Activated CD4-positive, CD25-positive, alpha-beta regulatory T cell treated with anti-CD3 and anti-CD28 coated beads, Interleukin-2, amount 50 U/mL, for 24 hours (primary cell): ENCODE measurements at regions not wholly inside any gene's neighbourhood (a gene's known extent, or its start where the extent isn't known, plus 50 kb on each side); places are given as distances from the start of the nearest gene placed in this dataset.
"Not testable (repeated sequence)": the region's sequence is repeated elsewhere in the genome, so short reads cannot be mapped to it uniquely, and the experiment has no call there.

Experiments used
- ATAC-seq, 2 donors: fragments of 150-1000 bp; cut with Tn5 transposase; one replicate each; pipeline ENCODE4 v1.10.0; 2021; ENCODE audit warnings: mild to moderate bottlenecking in 1 of 2, moderate library complexity in 1 of 2

GRCh38 chr21:25487046-25487594 lies 120.2 kb downstream of the MRPL39 start:
- peak; percentile 73 for ATAC-seq

DNA sequence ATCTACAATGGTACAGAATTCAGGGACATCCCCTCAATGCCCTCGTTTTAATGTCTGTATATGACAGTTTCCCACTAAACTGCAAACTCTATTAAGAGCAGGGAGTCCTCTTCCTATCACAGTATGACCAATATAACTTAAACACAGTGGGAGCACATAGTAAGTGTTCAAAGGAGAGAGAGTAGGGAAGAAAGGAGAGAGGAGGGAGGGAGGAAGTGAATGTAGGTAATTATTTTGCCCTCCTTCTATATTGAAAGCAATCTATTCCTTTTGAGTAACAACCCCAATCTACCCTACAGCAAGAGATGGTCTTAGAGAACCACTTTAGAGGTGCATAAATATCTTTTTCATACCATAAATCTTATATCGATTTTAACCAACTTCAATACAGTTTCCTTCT lies 121.4 kb downstream of the MRPL39 start:
- ATAC-seq: no peak

DNA sequence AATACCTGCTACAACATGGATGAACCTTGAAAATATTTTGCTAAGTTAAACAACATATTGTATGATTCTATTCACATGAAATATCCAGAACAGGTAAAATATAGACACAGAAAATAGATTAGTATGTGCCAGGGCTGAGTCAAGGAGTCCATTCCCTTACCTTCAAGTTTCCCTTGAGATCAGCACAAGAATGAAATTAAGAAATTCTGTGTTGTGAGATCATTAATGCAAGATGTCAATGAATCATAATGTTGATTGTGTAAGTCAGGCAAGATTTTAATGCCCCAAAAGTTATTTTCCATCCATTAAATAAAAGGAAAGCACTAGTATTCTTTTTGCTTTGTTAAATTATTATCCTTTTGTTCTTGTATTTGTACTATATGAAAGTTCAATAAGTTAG lies 139.4 kb downstream of the MRPL39 start:
- no peak for ATAC-seq

DNA sequence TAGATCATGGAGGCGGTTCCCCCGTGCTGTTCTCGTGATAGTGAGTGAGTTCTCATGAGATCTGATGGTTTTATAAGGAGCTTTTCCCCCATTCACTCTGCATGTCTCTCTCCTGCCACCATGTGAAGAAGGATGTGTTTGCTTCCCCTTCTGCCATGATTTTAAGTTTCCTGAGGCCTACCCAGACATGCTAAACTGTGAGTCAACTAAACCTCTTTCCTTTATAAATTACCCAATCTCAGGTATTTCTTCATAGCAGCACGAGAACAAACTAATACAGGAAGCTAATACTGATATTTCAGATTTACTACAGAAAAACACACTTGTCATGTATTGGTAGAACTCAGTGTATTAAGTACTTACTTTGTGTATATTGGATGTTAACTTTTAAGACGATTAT lies 140.2 kb downstream of the MRPL39 start:
- ATAC-seq: not testable (repeated sequence)

GRCh38 chr21:25466470-25466869 lies 140.8 kb downstream of the MRPL39 start:
- no peak for ATAC-seq

DNA sequence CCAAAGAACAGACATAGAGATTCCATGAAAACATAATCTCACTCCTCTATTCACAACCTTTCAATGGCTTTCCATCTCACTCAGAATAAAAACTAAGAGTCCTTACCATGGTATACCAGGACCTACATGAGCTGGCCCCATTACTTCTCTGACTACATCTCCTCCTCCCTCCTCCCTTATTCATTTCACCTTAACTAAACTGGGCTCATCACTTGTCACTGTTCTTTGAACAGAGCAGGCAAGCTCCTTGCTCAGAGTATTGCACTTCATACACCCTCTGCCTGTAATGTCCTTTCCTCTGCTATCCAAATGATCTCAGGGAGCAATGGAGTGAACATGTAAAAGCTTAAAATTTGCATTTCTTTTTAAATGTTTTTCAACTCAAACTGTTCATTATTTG lies 142.0 kb downstream of the MRPL39 start:
- ATAC-seq: no peak

- ATAC-seq: peak; percentile 78 to 81
These were observed 143.0 kb downstream of the MRPL39 start for GRCh38 chr21:25464275-25464674.

- ATAC-seq: peak; percentile 72 to 74
These were observed 144.7 kb downstream of the MRPL39 start for GRCh38 chr21:25462517-25462971.

- ATAC-seq: no peak
These were observed 145.6 kb downstream of the MRPL39 start for GRCh38 chr21:25461725-25462124.

GRCh38 chr21:25459993-25460392 lies 147.3 kb downstream of the MRPL39 start:
- ATAC-seq: no peak

DNA sequence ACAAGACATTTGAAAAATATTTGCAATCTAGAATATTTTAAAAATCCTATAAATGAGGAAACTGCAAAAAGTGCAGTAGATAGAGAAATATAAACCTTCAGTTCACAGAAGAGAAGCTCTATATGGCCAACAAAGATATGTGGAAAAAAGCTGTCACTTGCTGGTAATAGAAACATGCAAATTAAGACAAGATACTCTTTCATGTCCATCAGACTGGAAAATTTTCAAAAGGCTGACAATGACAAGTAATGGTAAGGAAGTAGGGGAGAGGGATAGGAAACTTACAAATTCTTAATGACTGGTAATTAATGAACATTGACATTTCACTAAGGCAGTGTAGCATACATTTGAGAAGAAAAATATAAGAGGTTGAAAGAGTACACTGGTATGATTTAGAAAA lies 147.9 kb downstream of the MRPL39 start:
- ATAC-seq: peak in 1 of 2 donors; percentile 3

GRCh38 chr21:25458484-25458883 lies 148.8 kb downstream of the MRPL39 start:
- no peak for ATAC-seq

GRCh38 chr21:25457946-25458345 lies 149.3 kb downstream of the MRPL39 start:
- no peak for ATAC-seq

GRCh38 chr21:25457411-25457810 lies 149.9 kb downstream of the MRPL39 start:
- peak; percentile 56 to 58 for ATAC-seq

- ATAC-seq: peak; percentile 73 to 78
These were observed 150.6 kb downstream of the MRPL39 start for GRCh38 chr21:25456672-25457071.

DNA sequence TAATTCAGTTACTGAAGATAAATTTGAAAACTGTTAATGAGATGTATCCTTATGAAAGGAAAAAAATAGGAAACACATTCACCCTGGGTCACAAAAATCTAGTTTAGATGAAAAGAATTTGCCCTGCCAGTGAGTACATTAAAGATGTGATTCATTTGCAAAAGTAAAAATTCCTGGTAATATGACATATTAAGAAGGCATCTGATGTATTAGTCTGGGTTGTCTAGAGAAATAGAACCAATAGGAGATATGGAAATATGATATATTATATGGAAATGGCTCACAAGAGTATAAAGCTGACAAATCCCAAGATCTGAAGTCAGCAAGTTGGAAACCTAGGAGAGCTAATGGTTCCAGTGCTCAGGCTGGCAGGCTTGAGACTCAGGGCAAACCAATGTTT lies 153.8 kb downstream of the MRPL39 start:
- no peak for ATAC-seq

- no peak for ATAC-seq
These were observed 157.3 kb downstream of the MRPL39 start for GRCh38 chr21:25449950-25450349.

DNA sequence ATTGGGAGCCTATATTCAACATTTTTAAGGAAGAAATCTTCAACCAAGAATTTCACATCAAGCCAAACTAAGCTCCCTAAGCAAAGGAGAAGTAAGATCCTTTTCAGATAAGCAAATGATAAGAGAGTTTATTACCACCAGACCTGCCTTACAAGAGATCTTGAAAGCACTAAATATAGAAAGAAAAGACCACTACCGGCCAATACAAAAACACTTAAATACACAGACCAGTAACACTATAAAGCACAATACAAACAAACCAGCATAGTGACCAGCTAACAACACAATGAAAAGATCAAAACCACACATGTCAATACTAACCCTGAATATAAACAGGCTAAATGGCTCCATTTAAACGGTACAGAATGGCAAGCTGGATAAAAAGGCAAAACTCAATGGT lies 165.4 kb downstream of the MRPL39 start:
- no peak for ATAC-seq

GRCh38 chr21:25437465-25437864 lies 169.8 kb downstream of the MRPL39 start:
- ATAC-seq: not testable (repeated sequence)

- ATAC-seq: peak; percentile 93 to 95
These were observed 178.7 kb downstream of the MRPL39 start for GRCh38 chr21:25428537-25428936.

DNA sequence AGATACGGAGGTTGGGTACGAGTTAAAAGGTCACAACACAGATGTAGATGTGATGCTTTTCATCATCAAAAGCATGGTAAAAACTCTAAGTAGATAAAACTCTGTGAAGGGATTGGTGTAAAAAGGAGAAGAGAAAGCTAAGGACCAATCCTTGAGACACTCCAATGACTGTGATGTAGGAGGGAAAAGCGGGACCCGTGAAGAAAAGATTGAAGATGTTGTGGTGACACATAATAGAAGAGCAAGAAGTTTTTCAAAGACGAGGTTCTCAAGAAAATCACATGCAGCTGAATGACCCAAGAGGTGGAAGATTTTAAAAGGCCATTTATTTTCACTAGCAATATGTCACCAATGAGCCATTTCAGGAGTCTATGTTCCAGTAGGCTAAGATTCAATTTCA lies 179.5 kb downstream of the MRPL39 start:
- no peak for ATAC-seq

GRCh38 chr21:25426580-25426979 lies 180.7 kb downstream of the MRPL39 start:
- ATAC-seq: no peak

DNA sequence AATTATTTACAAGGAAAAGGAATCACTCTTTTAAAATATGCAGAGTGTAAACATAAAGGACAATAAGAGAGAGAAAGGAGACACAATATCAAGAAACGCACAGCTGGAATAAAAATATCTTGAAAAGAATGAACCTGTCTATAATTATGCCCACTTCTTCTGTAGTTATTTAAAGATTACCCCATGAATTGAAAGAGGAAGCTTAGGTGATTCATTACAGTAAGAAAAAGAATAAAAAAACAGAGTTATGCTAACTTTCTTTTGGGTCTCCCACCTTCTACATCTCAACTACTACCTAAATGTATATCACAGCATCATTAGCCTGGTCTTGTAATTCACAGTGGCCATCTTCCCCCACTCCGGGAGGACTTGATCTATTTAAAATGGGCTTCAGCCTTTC lies 182.1 kb downstream of the MRPL39 start:
- no peak for ATAC-seq

DNA sequence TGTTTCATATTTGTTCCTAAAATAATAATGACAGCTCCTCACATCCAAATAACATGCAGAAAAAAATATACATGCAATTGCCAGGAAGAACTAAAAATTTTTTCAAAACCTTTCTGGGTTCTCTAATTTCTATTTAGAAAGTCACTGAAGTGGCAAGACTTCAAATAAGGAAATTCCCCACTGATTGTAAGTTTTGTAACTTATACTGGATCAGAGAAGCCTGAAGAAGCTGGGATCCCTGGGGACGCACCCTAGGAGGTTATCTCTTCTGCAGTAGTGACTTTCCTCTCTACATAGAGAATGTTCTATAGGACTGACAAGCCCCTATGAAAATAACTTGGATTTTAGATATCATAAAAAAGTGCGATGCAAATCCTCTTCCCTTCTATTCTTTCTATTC lies 182.6 kb downstream of the MRPL39 start:
- ATAC-seq: no peak

- ATAC-seq: no peak
These were observed 183.2 kb downstream of the MRPL39 start for GRCh38 chr21:25424048-25424447.
